Activated CD4-positive, alpha-beta T cell treated with anti-CD3 and anti-CD28 coated beads, Interleukin-2, Interleukin-6, amounts not matched to agents 100 ng/mL and 50 ng/mL, durations not matched to agents 16 hours and 8 hours (primary cell): ENCODE measurements at regions not wholly inside any gene's neighbourhood (a gene's known extent, or its start where the extent isn't known, plus 50 kb on each side); places are given as distances from the start of the nearest gene placed in this dataset.

Experiments used
- DNase-seq: peaks from one replicate; pipeline ENCODE4 v3.0.0-alpha.2; 2020

DNA sequence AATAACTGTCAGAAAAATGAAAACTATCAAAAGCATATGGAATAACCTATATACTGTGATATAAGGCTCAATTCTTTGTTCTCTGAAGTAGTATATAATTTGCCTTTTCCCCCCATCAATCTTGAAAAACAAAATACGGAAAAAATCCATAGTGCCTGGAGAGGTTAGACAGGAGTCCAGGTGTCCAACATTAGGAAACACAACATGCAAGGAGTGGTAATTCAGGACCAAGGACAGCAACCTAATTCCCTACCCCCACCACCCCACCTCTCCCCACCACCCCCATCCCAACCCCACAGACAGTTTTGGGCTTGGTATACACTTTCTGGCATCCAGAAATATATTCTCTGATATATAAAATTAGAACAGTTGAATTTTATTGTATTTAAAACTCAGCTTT is 55.1 kb upstream of the SLC25A26 start:
- DNase-seq, result no peak

DNA sequence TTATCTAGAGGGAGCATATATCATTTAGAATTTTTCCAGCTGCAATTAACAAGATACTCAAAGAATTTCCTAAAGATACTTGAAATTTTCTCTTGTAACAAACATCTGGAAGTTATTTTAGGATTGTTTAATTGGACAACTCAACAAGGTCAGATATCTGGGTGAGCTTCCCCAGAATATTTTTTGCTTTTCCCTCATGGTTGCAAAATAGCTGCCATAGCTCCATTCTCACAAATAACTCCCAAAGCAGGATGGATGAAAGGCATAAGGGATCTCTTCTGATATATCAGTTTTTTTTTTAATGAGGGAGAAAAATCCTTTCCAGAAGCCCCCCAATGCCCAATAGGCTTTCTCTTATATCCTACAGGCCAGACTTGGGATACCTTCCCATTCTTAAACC is 56.6 kb upstream of the SLC25A26 start:
- DNase-seq, result no peak

GRCh38 chr3:66163222-66163621 is 57.6 kb upstream of the SLC25A26 start:
- DNase-seq, result no peak

DNA sequence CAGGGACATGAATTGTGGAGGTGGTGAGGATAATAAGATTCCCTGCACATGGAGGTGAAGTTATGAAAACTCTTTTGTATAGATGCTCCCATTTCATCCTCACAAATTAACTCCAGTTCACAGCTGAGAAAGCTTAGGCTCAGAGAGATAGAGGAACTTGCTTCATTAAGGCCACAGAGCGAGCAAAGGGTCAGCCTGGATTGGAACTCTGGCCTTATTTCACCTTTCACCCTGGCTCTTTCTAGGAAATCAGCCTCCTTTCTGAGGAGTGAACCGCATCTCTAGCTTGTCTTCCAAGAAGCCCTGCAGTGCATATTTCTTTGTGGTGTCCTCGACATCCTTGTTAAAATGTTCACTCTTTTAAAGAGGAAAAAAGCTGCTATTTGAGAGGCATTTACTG is 58.0 kb upstream of the SLC25A26 start:
- no peak for DNase-seq

- DNase-seq, result no peak
Measured at GRCh38 chr3:66158933-66159683, 61.7 kb upstream of the SLC25A26 start.

DNA sequence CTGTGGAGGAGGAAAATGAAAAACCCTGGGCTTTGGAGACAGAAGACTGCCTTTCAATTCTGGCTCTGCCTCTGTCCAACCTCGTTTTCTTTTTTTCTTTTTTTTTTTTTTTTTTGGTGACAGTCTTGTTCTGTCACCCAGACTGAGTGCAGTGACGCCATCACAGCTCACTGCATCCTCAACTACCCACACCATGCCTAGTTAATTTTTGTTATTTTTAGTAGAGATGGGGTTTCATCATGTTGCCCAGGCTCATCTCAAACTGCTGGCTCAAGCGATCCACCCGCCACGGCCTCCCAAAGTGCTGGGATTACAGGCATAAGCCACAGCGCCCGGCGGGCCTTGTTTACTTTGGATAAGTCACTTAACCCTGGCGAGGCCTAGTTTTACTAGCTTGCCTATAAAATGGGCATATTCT is 66.3 kb upstream of the SLC25A26 start:
- DNase-seq, result no peak

GRCh38 chr3:66153481-66154443 is 67.0 kb upstream of the SLC25A26 start:
- no peak for DNase-seq

DNA sequence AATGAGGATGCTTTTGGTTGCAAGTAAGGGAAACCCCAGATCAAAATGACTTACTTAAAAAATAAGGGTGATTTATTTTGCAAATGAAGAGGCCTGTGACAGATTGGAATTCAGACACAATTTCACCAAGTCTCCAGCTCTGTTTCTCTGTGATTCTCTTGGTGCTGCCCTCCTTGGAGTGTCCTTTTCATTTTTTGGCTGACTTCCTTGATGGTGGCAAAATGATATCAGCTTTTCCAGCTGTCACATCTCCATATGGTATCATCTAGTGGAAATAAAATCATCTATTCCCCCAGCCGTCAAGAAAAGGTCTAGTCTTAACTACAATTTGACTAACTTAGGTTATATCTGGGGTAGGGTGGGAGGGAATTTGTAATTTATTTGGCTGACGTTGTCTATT is 68.5 kb upstream of the SLC25A26 start:
- DNase-seq, result no peak

DNA sequence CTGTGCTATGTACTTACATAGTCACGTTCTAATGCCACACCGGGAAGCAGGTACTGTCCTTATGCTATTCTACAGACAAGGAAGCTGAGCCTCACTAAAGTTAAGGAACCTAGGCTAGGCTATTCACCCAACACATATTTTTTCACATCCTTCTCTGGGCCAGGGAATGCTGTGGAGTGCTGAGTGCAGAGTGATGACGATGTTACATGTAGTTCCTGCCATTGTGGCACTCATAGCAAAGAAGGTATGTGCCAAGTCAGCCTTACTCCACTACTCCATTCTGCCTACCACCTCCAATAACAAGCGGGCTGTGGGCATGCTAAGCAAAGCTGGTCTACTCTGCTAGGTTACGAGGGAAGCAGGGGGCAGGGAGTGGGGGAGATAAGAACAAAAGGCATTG is 69.8 kb upstream of the SLC25A26 start:
- no peak for DNase-seq

- no peak for DNase-seq
Measured at GRCh38 chr3:66149269-66149668, 71.5 kb upstream of the SLC25A26 start.

GRCh38 chr3:66145408-66145733 is 75.4 kb upstream of the SLC25A26 start:
- no peak for DNase-seq

DNA sequence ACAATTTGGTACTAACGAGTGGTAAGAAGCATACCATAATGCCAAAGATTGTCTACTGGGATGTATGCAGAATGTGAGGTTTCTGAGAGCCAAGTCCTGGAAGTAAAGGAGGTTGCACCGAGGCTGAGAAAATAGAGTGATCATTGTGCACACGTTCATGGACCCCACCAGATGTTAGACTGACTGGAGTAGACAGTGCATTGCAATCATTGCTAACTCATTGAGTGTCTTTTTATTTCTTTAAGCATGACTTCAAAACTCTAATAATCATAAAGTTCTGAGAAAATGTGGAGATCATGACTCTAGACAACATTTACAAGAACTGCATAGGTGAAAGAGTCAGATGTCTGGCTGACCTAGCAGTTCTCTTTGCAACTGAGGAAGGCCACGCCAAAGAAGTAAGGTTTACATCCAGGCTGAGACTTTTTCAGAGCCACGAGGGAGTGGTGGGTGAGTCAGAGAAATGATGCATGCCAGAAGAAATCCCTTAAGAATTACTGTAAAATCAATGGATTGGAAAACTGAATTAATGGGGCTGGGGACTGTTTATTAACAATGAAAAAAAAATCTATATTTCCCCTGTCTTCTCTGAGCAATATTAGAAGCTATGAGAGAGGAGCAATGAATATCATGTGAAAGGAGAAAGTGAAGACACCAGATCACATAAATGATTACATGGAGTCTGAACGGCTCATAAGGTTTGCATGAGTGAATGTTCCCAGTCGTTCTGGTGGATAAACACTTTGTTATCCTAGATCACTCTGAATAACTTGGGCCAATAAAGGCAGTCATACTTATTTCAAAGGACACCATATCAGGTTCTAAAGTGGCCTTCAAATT is 76.0 kb upstream of the SLC25A26 start:
- no peak for DNase-seq

DNA sequence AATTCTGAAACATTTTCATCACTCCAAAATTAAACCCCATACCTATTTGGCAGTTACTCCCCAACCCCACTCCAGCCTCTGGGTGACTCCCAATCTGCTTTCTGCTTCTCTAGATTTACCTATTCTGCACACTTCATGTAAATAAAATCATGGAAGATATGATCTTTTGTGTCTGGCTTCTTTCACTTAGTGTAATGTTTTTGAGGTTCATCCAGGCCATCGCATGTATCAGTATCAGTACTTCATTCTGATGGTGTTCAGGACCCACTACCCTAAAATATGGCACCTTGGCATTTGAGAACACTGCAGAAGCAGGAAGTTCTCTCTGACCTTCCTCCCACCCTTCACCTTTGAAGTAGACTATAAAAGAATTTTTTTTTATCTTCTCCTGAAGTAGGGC is 78.7 kb upstream of the SLC25A26 start:
- DNase-seq, result no peak

DNA sequence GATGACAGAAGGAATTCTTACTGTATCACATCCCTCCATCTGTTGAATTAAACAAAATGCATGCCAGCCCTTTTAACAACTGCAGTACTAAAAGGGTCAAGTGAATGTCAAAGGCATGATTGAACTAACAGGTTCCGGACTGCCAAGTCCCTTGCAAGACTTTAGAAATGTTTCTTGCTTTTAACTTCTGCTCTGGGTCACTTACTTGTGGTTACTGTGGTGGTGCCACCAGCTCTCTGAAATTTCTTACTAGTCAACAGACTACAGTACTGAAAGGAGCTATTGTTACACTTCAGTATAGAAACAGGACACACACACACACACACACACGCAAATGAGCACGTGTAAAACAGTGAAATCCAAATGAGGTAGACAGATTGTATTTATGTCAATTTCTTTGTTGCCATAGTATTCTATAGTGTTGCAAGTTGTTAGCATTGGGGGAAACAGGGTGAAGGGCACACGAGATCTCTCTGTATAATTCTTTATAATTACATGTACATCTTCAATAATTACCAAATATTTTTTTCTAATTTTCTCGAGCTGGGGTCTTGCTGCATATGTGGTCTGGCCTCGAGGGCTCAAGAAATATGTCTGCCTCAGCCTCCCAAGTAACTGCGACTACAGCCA is 79.9 kb upstream of the SLC25A26 start:
- DNase-seq, result no peak

GRCh38 chr3:66140106-66140505 is 80.7 kb upstream of the SLC25A26 start:
- no peak for DNase-seq

DNA sequence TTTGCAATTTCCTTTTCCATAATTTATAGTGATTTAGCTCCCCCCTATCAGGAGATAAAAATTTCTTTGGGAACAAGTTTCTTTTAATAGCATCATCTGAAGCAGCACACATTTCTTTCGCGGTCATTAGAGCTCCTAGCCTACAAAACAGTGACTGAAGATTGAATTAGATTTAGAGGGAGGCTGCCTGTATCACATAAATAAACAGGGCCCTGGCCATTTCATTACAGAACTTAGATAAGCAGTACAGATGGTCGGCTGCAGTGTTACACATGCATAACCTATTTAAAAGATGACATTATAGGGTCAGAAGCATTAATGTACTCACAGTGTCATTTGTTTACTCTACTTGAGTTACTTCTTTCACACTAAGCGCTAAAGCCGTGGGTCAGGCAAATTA is 81.4 kb upstream of the SLC25A26 start:
- DNase-seq, result no peak

GRCh38 chr3:66138336-66139313 is 82.2 kb upstream of the SLC25A26 start:
- DNase-seq, result peak; percentile 36

GRCh38 chr3:66136597-66136996 is 84.2 kb upstream of the SLC25A26 start:
- DNase-seq, result no peak

DNA sequence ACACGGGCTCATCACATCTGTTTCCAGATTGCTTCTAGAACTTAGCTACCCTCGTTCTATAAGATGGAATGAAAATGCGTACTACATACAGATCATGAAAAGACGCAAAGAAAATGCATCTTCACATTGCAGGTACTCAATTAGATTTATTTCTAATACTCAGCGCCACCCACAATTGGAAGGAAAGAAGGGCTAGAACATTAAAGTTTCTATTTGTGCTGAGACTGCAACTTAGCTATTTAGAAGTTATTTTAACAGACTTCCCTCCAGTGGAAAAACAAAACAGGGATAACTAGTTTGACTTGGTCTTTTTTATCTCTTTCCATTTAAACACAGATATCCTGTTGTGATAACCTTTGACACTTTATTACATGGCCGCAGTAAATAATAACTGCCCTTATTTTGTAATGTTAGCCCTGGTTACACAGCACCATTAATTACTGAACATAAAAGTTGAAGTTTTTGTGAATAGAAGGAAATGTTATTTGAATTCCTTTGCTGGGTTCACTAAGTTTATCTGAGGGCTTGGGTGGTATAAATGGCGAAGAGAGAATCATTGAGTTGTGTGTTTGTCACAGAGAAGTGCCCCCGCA is 86.9 kb upstream of the SLC25A26 start:
- DNase-seq, result no peak

DNA sequence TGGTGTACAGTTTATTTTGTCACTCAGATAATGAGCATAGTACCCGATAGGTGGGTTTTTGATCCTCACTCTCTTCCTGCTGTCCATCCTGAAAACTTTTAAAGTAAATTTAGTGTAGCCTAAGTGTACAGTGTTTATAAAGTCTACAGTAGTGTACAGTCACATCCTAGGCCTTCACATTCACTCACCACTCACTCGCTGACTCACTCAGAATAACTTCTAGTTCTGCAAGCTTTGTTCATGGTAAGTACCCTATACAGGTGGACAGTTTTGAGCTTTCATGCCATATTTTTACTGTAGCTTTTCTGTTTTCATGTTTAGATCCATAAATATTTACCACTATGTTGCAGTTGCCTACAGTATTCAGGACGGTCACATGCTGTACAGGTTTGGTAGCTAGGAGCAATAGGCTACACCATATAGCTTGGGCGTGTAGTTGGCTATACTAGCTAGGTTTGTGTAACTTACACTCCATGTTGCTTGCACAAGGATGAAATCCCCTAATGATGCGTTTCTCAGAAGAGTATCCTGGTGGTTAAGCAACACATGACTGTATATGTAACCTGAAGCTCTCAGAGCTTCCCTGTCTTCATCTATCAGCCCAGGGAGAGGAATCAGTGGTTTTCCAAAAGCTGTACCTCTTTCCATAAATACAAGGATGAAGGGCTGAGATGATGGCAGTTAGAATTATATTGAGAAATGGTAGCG is 87.6 kb upstream of the SLC25A26 start:
- no peak for DNase-seq

DNA sequence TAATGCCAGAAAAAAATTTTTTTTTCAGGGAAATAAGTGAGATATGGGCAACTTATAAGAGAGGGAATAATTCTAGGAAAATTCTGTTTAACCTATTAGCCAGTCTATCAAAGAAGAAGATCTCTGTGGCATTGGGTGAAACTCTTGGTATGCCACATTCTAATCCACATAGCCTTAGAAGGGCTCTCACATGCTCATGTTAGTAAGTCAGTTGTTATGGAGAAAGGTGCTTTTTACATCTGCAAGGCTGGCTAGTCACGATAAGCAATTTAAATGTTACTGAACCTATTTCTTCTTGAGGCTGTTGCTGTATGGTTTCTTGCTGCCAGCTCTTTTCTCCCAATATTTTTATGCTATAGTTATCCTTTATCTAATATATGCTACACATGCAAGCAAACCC is 89.9 kb upstream of the MAGI1 start:
- DNase-seq, result no peak
